Heart right ventricle (tissue), 16 donors: ENCODE measurements at regions not wholly inside any gene's neighbourhood (a gene's known extent, or its start where the extent isn't known, plus 50 kb on each side); places are given as distances from the start of the nearest gene placed in this dataset.
A peak's percentile ranks its signal among the peaks of the same experiment; 100 is the strongest.

Experiments used
- ATAC-seq, 8 donors: fragments of 200-7000 bp; cut with Tn5 transposase; one replicate each; pipeline ENCODE4 v1.9.1; 2020; ENCODE audit warnings: mild to moderate bottlenecking in 8 of 8, moderate library complexity in 8 of 8, moderate number of reproducible peaks in 1 of 8
- DNase-seq, 2 donors: peaks; one replicate each; pipeline ENCODE4 v3.0.0-alpha.2; 2020
- H3K27ac ChIP-seq, 10 donors: fragments of 200-600 bp; sonication (generic) in 2 of 10; one replicate each; pipeline versions ENCODE4 v1.5.0 to v1.8.0; 2020 to 2022; ENCODE audit warnings: mild to moderate bottlenecking in 3 of 10
- H3K27me3 ChIP-seq, 7 donors: fragments of 200-600 bp; one replicate each; pipeline ENCODE4 v1.8.0; 2021 to 2022; ENCODE audit warnings: mild to moderate bottlenecking in 2 of 7
- H3K36me3 ChIP-seq, 9 donors: fragments of 200-600 bp; sonication (generic) in 1 of 9; one replicate each; pipeline versions ENCODE4 v1.5.0 to v1.8.0; 2020 to 2022; ENCODE audit warnings: mild to moderate bottlenecking in 2 of 9
- H3K4me1 ChIP-seq, 9 donors: fragments of 200-600 bp; sonication (generic) in 1 of 9; one replicate each; pipeline versions ENCODE4 v1.5.0 to v1.8.0; 2020 to 2022; ENCODE audit warnings: mild to moderate bottlenecking in 4 of 9
- H3K4me3 ChIP-seq, 10 donors: fragments of 200-600 bp; sonication (generic) in 2 of 10; one replicate each; pipeline versions ENCODE4 v1.5.0 to v1.8.0; 2020 to 2022; ENCODE audit warnings: mild to moderate bottlenecking in 7 of 10, moderate library complexity in 2 of 10
- H3K9me3 ChIP-seq, 11 donors: fragments of 200-600 bp in 10 of 11; sonication (generic) in 2 of 11; one replicate each; pipeline versions ENCODE4 v1.5.0 to v1.8.0; 2013 to 2022; ENCODE audit warnings: mild to moderate bottlenecking in 2 of 11, control low read depth in 1 of 11, moderate library complexity in 1 of 11
- CTCF ChIP-seq, 9 donors: fragments of 200-600 bp; sonication (generic) in 2 of 9; IDR thresholded peaks; one replicate each; pipeline versions ENCODE4 v1.5.0 to v1.8.0; 2021 to 2022; ENCODE audit warnings: antibody characterized with exemption in 9 of 9, mild to moderate bottlenecking in 5 of 9, moderate library complexity in 1 of 9
- WGBS, 2 donors: extraction: QIAGEN DNeasy Blood & Tissue Kit; methylation state at CpG; one replicate each; pipeline ENCODE4 v1.1.7; 2013; ENCODE audit warnings: inconsistent platforms in 1 of 2; 5-methylcytosine and 5-hydroxymethylcytosine counted together
- intact Hi-C, 10 donors: fragments of 100-400 bp; cut with DNase I; formaldehyde crosslinking; loops; one replicate each; pipeline versions ENCODE4 v1.11.1 to v1.14.2; 2022
- donor health status: Arrhythmogenic right ventricular cardiomyopathy.
- donor health status: ischemic (EF 13 %, LVEDD 7.1; RV severe dilation, severe dysfunction).
- donor health status: healthy with polysubstance abuse.
- donor health status: DM: no; HTN: yes; CAD: no.
- donor health status: DM: no; HTN: no; CAD: no.
- donor health status: ischemic (EF 25% LVEDD 6.9; RV normal size, moderate dysfunction).
- donor health status: ischemic (EF 25% LVEDD 5.7; RV mildly dilated, moderate dysfunction).
- donor health status: healthy.
- donor health status: DM: yes; HTN: yes; CAD: no.
- donor health status: Ischemic cardiomyopathy.
- donor health status: ischemic (EF 35%, LVEDD 5.7; RV mildly dilated, moderate dysfunction).
- donor health status: nonischemic (EF 11% LVEDD 7.7; RV severe dilation, severe dysfunction).
- donor health status: DM: yes; HTN: yes; CAD: no.
- donor health status: PGD.
- donor health status: ischemic (EF 29% LVEDD 5.4; RV normal size, mild dysfunction).
- donor health status: nonischemic (EF 23%, LVEDD 6.1; RV moderate dilation, normal function).

- 51 to 54% methylated on average over 2 of the region's 2 CpGs for WGBS, 2 donors
- H3K36me3 ChIP-seq, result no peaks in the 10 kb centered on the region
- peak in 1 of 8 donors; percentile 35 for ATAC-seq
- DNase-seq, result no peak
- TF ChIP-seq CTCF (IDR thresholded peaks at IDR 0.05), result no peak
- intact Hi-C loops, result no loop called here
- H3K4me3 ChIP-seq, result no peak overlapping the region
- no peaks in the 10 kb centered on the region for H3K4me1 ChIP-seq
- peaks cover 0 to 7% (median 0%) of the 10 kb centered on the region in 7 donors for H3K27me3 ChIP-seq
- no peak overlapping the region for H3K27ac ChIP-seq
- H3K9me3 ChIP-seq, result no peaks in the 10 kb centered on the region
Observed at GRCh38 chr3:17986348-17986816, 244.0 kb upstream of the TBC1D5 start.

- intact Hi-C loops, result no loop called here
- WGBS, 2 donors, result 38 to 40% methylated on average over 2 of the region's 2 CpGs
- DNase-seq (no peak), ATAC-seq (no peak)
- Histone ChIP-seq H3K4me1 (no peaks in the 10 kb centered on the region), H3K4me3 (no peak overlapping the region), H3K36me3 (no peaks in the 10 kb centered on the region), H3K27ac (no peak overlapping the region), H3K27me3 (peaks cover 0 to 7% (median 0%) of the 10 kb centered on the region in 7 donors), H3K9me3 (no peaks in the 10 kb centered on the region)
- TF ChIP-seq CTCF (IDR thresholded peaks at IDR 0.05), result no peak
Observed at GRCh38 chr3:17985658-17986347, 243.4 kb upstream of the TBC1D5 start.

- 72 to 83% methylated on average over 3 of the region's 3 CpGs for WGBS, 2 donors
- DNase-seq, result no peak
- H3K27ac ChIP-seq, result no peak overlapping the region
- no peaks in the 10 kb centered on the region for H3K4me1 ChIP-seq
- intact Hi-C loops, result no loop called here
- no peak for TF ChIP-seq CTCF (IDR thresholded peaks at IDR 0.05)
- no peaks in the 10 kb centered on the region for H3K9me3 ChIP-seq
- peaks cover 0 to 7% (median 0%) of the 10 kb centered on the region in 7 donors for H3K27me3 ChIP-seq
- H3K4me3 ChIP-seq, result no peak overlapping the region
- H3K36me3 ChIP-seq, result no peaks in the 10 kb centered on the region
- no peak for ATAC-seq
Observed at GRCh38 chr3:17983106-17983505, 240.7 kb upstream of the TBC1D5 start.

- H3K27me3 ChIP-seq, result peaks cover 0 to 7% (median 0%) of the 10 kb centered on the region in 7 donors
- intact Hi-C loops, result no loop called here
- WGBS, 2 donors, result 87 to 90% methylated on average over 3 of the region's 3 CpGs
- H3K27ac ChIP-seq, result no peak overlapping the region
- no peaks in the 10 kb centered on the region for H3K4me1 ChIP-seq
- H3K36me3 ChIP-seq, result no peaks in the 10 kb centered on the region
- TF ChIP-seq CTCF (IDR thresholded peaks at IDR 0.05), result no peak
- DNase-seq (no peak), ATAC-seq (no peak)
- no peaks in the 10 kb centered on the region for H3K9me3 ChIP-seq
- no peak overlapping the region for H3K4me3 ChIP-seq
Observed at GRCh38 chr3:17982211-17982880, 239.9 kb upstream of the TBC1D5 start.
